RWPE1 (cell line): ENCODE measurements at regions not wholly inside any gene's neighbourhood (a gene's known extent, or its start where the extent isn't known, plus 50 kb on each side); places are given as distances from the start of the nearest gene placed in this dataset.

Source experiments
- CTCF ChIA-PET: fragments of 350-600 bp; sonication (Branson Sonifier 250); formaldehyde crosslinking; extraction: SDS; loops from one replicate; lab custom pipeline; 2021; lab: Yijun Ruan, JAX
- POLR2A ChIA-PET: fragments of 400-600 bp; formaldehyde crosslinking; extraction: SDS; loops from one replicate; lab custom pipeline; 2020; ENCODE audit warnings: antibody characterized with exemption; ENCODE audit not compliant: low non-redundant PET; lab: Yijun Ruan, JAX
- DNase-seq: peaks from one replicate; pipeline ENCODE4 v3.0.0; 2012; ENCODE audit warnings: low spot score
- H3K27ac ChIP-seq: fragments of 450-650 bp; 2 replicates; pipeline ENCODE4 v1.5.1; 2017
- CTCF ChIP-seq: fragments of 450-650 bp; conservative IDR thresholded peaks from 2 replicates; pipeline ENCODE4 v1.5.1; 2017; ENCODE audit warnings: low read depth, mild to moderate bottlenecking

GRCh38 chr18:54100920-54101470, 123.5 kb downstream of the MBD2 start:
- H3K27ac ChIP-seq: no peak overlapping the region
- ChIA-PET POLR2A (no interaction called here), CTCF (no interaction called here)
- no peak for TF ChIP-seq CTCF
- DNase-seq: no peak

GRCh38 chr18:54100466-54100865, 124.0 kb downstream of the MBD2 start:
- TF ChIP-seq CTCF: no peak
- CTCF ChIA-PET: no interaction called here

GRCh38 chr18:54094474-54094873, 130.0 kb downstream of the MBD2 start:
- H3K27ac ChIP-seq: no peak overlapping the region
- no peak for DNase-seq
- CTCF ChIA-PET: no interaction called here
- TF ChIP-seq CTCF: no peak
- POLR2A ChIA-PET: no interaction called here

More at GRCh38 chr18:54100466-54100865, 124.0 kb downstream of the MBD2 start:
- POLR2A ChIA-PET: no interaction called here
- no peak overlapping the region for H3K27ac ChIP-seq
- no peak for DNase-seq

GRCh38 chr18:54090856-54091255, 133.6 kb downstream of the MBD2 start:
- POLR2A ChIA-PET: no interaction called here
- CTCF ChIA-PET: interaction anchor here (0.5 kb wide), 1 partner anchor 11 kb away, joined by 3 read pairs; no protein-coding TSS in a partner anchor
- no peak for DNase-seq
- TF ChIP-seq CTCF: no peak
- no peak overlapping the region for H3K27ac ChIP-seq

- TF ChIP-seq CTCF: no peak
- H3K27ac ChIP-seq: no peak overlapping the region
- no peak for DNase-seq
- POLR2A ChIA-PET: no interaction called here
- CTCF ChIA-PET: no interaction called here
Observed at GRCh38 chr18:54089749-54090459, 134.6 kb downstream of the MBD2 start.

GRCh38 chr18:54086863-54087262, 137.6 kb downstream of the MBD2 start:
- POLR2A ChIA-PET: no interaction called here
- CTCF ChIA-PET: no interaction called here
- no peak for DNase-seq
- no peak for TF ChIP-seq CTCF
- H3K27ac ChIP-seq: no peak overlapping the region
